GM19324 (cell line): ENCODE measurements at regions not wholly inside any gene's neighbourhood (a gene's known extent, or its start where the extent isn't known, plus 50 kb on each side); places are given as distances from the start of the nearest gene placed in this dataset.

ENCODE experiments used
- ATAC-seq: cut with Tn5 transposase; IDR thresholded peaks from one replicate; pipeline ENCODE4 v1.9.1; 2021; ENCODE audit warnings: mild to moderate bottlenecking, moderate library complexity; ENCODE audit not compliant: unreplicated experiment, low FRiP score

DNA sequence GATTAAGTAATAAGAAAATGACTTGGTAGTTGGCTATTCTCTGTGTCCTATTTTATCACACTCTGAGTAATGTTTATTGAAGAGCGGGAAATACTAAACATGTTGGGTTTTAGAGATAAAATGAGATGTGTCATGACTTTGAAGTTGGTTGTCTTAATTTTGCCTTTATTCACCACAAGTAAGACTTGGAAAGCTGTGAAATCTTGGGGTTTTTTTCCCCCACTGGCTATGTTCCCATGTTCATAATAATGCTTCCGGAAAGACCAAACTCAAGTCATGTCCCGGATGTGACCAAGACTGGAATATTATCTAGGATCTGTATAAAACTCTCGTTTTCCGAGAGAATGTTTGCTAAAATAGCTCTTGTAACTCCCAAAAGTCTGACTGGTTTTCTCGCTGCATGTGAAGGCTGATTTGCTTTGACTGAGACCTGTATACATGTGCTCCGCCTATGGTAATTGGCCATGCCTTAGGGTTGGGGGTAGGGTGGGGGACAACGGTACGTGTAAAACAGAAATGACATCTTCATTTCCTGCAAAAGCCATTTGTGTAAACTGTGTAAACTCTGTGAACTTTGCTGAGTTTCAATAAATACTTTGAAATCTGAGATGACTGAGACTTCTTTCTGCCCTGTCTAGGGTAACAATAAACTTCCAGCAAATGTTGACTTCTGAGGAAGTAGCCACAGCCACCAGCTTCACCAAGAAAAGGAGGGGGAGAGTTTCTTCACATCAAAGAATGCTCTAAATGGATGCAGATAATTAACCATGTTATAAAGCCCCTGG, 169.6 kb downstream of the ZNF365 start:
- ATAC-seq: no peak

DNA sequence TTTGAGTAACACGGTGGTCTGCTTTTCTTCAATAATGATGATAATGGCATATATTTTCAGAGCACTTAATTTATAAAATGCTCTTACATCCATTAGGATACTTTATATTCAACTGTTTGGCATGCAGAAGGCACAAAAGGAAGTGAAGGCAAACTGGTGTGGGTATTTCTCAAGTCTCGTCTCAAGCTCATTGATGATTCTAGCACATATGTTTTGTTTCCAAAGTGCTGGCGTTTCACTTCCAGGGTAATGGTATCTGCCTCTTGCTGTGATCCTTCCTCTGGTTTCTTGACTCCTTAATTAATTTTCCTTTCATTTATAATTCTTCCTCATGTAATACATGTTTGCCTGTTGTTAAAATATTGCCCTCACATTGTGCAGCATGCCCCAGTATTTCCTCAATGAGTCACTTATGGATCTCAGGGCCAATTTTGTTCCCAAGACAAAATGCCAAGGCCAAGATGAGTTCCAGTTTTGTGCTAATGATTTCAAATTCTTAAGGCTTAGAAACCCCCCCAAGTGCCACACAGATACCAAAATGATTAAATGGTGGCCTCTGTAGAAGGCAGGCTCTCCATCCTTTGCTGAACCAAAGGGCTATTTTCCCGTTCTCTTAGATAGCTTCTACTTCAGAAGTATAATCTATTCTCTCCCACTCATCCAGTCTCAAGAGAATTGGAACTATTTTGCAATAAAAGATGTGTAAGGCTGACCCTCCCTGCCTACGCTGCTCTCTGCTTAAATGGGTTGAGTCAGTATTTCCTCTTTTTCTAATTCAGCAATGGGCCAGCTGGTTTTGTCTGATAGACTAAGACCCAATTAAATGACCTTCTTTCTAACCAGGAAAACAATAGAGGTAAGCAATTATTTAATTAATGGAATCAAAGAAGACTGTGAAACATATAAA, 171.2 kb downstream of the ZNF365 start:
- ATAC-seq: no peak

DNA sequence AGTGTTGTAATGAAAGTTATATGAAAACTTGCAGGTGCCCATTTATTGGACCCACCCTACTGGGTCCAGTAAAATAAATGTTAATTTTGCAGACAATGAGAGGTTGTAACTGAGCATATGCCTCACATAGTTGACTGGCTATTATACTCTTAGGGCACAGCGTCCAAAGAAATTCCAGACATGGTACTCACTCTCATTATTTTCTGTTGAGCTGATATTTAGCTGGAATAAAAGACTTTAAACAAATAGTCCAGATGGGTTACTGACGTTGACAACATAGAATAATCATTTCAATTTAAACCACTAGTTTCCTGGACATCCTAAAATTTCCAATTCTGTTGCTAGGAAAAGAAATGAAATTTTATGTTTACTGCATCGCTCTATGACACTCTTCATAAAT, 174.5 kb downstream of the ZNF365 start:
- no peak for ATAC-seq

DNA sequence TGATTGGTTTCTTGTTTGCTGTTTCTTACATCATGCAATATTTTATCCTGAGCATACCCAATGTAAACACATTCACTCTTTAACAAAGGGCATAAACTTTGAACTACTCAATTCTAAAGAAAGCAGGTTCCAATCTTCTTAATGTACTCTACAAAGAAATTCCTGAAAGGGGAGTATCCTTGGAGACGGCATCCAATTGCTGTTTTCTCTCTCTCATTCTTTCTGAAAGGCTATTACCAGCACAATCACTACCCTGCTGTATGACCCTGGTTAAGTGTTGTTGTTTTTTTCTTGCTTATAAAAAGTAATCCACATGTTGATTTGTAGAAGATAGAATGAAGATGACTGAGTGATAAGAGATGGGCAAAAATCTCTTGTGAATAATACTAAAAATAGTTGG, 176.0 kb downstream of the ZNF365 start:
- ATAC-seq: no peak

DNA sequence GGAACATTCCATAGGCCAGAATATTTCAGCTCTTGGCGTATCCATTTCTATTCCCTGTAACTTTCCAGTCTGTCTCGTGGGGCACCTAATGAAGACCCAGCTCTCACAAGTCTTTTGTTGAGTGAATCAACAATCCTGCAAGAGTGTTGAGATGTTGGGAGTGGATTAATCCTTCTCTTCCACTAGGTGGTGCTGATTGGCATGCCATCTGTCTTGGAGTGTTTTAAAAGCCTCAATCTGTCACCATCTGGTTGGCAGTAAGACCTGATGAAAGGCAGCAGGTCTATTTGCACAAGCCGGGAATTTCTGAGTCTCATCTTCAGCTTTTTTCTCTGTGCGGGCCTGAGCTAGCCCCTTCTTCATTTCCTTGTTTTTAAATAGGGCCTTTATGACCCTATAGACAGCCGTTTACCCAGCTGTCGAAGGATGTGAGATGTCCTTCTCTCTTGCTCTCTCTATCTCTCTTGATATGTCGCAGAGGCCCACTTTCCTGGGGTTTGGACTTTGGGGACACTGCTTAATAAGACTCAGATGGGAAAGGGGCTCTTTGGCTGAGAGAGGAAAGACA, 180.5 kb downstream of the ZNF365 start:
- ATAC-seq: no peak

DNA sequence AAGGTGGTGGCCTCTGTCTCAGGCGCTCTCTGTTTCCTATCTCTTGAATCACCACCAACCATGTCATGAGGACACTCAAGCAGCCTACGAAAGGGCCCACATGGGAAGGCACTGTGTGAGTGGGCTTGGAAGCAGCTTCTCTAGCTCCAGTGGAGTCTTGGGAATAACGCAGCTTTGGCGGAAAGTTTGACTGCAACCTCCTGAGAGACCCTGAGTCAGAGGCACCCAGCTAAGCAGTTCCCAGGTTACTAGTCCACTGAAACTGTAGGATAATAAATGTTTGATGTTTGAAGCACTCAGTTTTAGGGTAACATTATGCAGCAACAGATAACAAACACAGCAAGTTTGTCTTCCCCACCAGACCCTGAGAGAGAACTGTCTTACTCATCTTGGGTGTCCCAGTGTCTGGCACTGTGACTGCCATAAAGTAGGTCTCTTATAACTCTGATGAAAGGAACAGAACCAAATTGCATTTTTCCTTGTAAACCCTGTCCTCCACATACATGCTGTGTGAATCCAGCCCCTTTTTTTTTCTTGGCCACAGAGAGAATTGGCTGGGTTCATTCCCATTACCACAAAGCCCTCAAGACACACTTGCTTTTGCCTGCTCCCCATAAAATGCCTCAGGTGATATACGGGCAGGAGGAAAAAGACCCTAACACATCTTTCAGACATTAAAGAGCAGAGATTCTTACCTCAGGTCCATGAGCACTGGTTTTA, 185.5 kb downstream of the ZNF365 start:
- no peak for ATAC-seq

DNA sequence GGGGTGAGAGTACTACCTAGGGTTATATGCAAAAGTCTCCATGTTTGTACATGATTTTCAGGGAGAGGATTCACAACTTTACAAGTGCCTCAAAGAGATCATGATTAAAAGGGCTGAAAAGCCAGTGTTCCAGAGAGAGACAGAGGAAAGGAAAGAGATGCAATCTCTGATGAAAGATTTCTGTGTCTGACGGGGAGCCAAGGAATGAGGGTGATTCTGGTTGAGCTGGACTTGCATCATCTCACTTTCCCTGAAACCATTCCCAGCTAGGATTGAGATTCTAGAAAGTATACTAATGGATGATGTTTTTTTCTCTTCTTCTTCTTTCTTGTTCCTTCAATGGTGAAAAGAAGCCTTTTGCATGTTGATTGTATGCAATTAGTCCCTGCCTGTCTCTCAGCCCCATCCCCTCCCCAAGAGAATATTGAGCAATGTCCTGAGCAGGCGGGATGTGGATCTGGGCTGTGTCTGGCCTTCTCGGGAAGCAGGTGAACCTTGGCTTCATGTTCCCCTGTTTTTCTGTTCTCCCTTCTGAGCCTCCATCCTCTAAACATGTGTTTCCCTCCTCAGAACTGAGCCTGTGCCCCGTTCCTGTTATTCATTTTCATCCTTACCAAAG, 186.1 kb downstream of the ZNF365 start:
- ATAC-seq: no peak

DNA sequence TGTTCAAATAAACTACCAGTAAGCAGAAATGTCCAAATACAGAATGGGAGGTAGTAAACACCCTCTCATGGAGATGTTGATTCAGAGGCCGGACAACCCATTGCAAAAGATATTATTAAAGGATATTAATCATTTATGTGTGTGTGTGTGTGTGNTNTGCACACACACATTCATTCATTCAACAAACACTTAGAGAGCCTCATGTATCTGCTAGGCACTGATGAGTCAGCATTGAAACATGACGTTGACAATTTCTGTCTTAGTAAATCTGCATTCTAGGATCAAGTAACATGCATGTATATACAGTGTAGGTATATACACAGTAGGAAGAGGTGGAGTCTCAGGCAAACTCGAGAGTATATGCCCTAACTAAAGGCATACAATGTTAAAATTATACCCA, 187.0 kb downstream of the ZNF365 start:
- no peak for ATAC-seq

DNA sequence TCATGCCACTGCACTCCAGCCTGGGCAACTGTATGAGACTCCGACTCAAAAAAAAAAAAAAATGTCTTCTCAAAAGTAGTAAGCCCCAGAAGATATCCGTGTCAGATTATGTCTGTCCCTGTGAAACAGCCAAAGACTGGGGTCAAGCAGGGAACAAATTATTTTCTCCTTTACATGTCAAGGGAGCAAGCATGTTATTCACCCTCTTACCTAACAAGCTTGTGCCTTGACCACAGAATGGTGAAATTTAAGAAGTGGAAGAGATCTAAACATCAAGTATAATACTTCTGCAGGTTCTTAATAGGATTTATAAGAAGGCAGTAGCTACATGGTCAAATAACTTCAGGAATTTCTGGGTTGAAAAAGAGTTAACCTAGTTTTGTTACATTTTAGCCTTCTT, 187.9 kb downstream of the ZNF365 start:
- ATAC-seq: no peak

DNA sequence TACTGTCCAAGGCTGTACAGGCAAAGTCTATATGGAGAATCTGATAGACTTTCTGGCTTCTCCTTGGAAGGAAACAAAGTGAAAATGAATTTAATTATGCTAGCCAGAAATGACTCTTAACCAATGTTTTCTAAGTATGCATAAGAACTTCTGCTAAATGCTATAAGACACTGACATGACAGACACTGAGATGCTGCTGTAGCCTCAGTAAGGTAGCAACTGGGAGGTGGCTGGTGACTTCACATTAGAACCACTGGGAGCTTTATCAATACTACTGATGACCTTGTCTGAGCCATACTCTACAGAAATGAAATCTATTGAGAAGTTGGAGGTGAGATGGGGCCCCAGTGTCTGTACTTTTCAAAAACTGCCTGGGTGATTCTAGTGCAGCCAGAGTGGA, 188.6 kb downstream of the ZNF365 start:
- ATAC-seq: no peak

DNA sequence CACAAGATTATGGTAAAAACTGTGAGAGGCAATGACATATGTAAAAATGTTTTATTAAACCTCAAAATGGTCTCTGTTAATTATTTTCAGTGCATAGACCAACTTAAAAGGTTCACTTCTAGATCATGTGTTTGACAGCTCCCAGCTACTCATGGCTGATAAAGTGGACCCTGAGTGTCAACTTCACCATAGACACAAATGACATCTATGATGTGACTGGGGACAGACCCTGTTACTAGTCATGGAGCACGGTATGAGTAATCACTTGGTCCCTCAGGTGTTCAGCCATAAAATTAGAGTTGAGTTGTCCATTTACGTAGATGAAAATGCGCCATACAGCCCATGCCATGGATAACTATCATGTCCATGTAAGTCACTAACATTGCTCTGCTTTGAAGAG, 199.8 kb downstream of the ZNF365 start:
- no peak for ATAC-seq

DNA sequence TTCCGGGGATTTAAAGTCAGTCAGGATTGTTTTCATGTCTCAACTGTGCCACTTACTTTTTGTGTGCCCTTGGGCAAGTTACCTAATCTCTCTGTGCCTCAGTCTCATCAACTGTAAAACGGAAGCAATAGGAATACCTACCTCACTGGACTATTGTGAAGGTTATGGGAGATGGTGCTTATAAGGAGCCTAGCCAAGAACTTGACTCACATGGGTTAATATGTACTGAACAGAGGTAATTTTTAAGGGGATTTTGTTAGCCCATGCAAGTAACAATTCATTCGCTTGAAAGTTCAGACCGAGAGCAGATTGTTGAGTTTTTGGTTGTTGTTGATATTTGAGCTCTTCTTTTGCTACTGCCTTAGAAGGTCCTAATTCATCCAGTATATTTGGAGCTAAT, 202.9 kb downstream of the ZNF365 start:
- ATAC-seq: no peak

DNA sequence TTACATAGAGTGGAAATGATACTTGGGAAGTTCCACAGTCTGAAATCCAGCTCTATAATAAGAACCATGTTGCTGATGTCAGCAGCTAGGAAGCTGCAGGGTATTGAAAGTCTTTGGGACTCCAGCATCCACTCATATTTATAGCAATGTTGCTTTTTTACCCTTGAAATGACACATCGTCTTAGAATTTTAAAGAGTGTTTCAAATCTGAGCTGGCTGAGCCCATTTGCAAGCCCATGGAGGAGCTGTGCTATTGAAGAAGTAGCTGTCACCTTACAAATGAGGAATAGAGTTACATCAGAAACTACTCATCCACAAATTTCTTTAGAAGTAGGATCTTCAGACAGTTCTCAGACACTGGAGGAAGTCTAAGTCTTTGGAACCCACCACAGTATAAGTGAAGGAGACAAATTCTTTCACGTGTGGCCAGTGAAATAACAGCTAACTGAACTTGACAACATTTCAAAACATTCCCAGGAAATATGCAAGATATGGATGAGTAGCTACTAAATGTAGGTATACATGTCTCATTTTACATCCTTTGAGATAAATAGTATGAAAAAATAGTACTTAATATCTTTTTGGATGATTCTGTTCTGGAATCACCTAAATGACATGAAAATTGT, 203.6 kb downstream of the ZNF365 start:
- no peak for ATAC-seq

DNA sequence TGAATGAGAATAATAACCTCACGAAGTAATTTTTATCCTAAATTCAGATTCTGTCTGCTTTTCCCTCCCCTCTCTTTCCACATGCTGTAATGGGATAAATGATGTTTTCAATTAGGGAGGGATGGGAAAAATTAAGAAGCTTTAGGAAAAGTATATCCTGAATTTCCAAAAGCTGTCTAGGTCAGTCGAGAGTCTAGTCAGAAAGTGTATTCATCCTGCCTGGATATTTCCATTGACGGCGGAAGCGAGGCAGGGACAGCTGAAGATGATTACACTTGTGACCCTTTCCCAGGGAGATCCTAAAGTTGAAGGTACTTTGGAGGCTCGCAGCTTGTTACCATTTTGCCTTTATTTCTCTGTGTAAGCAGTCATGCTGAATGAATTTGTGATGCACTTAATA, 204.1 kb downstream of the ZNF365 start:
- ATAC-seq: no peak

DNA sequence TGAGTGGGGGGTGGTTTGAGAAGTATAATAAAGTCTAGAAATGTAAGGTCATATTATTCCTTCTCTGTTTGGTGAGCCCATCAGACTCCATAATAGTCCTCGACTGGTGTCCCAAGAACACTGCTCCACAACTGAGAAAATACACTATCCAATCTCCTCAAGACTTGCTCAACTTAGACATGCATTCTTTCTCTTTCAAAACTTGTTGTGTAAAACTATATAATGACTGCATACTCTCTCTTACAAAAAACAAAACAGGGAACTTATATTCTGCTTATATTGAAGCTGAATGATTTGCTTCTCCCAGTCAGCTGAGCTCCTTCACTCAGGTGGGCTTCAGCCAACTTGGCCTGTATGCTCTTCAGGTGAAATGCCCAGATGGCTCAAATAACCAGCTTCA, 204.7 kb downstream of the ZNF365 start:
- ATAC-seq: no peak

DNA sequence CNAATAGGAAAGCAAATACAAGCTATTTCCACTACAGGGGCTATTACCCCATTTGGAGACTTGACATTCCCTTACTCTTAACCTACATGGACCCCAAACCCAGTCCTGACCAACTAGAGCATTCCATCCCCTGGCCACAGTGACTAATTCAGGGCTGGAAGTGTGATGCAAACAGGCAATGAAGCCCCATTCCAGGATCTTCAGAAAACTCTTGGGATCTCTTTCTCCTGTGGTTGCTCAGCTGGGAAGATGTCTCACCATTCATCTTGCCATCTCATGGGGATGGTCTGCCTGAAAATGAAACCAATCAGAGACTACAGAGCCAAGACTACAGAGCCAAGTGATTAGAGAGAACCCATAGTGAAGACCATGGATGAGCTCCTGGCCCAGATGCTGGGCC, 206.2 kb downstream of the ZNF365 start:
- ATAC-seq: no peak

DNA sequence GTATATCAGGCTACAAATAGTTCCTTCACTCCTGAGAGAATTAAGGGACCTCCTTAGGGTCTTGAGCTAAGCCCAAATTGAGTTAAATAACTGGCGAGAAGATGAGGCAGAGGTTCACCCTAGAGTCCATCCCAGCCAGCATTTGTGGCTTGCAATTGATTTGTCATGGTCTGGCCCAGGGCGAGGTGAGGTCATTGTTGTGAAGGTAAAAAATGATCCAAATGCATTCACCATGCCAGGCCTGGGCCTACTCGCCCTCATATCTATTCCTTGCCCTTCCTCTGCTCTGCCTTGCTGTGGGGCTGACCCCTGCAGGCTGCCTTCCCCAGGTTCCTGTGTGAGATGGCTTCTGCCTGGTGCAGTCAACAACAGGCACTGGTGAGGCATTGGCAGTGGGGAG, 207.2 kb downstream of the ZNF365 start:
- ATAC-seq: no peak

DNA sequence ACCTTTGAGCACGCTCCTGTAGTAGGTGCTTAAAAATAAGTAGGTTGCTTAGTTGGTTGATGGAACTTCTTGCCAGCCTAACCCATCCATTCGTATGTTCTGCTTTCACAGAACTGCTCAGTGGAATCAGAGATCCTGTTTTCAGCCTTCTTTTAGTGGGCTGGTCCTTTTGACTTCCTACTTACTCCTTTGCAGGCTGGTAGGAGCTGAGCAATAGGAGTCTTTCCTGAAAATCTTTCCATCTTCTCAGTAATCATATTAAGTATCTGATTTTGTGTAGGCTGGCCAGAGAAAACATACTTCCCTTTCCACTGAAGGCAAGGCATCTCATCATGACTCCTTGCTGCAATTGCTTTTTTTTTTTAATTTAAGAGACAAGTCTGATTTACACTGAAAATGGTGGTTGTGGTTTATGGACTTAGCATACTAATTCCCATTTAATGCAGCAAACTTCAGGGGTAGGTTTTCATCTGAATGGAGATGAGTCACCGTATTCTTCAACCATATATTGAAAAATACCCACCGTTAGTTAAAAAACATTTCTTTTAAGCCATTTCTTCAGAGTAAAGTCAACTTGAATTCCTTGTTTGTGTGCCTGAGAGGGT, 208.0 kb downstream of the ZNF365 start:
- ATAC-seq: no peak

DNA sequence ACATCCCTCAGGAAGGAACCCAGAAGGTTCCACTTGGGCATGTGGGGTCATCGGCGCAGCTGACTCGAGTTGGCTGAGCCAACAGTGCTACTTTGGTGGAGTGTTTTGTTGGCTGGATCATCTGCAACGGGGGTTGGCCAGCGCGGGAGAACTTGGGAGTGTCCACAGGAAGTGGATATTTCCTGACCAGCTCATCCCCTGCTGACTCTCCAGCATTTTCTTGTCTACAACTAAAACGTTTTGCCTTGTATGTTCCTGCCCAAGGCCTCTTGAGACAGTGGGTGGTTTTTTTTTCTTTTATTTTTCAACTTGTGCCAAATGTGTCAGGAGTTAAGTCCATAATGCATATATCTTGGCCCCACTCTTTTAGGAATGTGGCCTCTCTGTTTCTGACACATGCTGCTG, 208.6 kb downstream of the ZNF365 start:
- ATAC-seq: no peak
